ENCODE measurements at regions not wholly inside any gene's neighbourhood (a gene's known extent, or its start where the extent isn't known, plus 50 kb on each side); places are given as distances from the start of the nearest gene placed in this dataset.
"Not testable (repeated sequence)": the region's sequence is repeated elsewhere in the genome, so short reads cannot be mapped to it uniquely, and the experiment has no call there.

DNA sequence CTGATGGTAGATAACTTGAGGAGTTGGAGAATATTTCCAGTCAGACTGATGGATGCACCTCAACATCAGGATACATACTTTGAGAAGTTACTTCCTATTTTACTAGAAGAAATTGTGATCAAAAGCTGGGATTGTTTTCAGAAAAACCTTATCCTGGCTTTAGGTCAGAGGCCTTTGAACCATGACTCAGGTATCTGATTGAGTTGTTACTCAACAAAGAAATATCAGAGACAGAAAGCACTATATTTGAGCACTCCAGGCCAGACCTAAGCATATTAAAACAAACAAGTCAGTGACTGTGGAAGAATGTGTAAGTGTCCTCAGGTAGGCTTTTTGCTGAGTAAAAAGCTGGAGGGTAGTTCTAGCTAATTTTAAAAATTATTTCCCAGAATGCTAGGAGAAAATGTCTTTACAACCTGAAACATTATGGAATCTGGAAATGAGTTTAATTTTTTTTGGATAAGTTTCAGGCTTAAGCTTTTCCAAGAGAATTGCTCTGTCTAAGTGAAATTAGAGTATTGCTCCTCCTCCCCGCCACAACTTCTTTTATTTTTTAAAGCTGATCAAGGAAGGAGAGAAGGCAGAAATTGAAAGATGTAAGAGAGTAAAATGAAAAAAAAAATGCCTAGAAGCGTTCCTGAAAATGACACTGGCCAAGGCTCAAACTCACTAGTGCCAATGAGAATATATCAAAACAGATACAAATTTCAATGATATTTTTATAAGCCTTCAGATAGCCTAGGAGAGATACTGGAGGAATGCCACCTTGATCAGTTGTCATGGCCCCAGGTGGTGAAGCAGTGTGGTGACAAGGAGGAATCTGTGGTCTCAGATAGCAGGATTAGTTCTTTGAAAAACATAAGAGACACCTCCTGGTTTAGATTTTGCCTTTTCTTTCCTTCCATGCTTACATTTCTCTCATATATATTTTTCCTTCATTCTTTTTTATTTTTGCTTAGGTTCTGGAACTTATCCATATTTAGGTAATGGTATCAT, 790.3 kb downstream of the TMTC2 start:
- no peak for DNase-seq

GRCh38 chr12:83476006-83476405, 789.3 kb downstream of the TMTC2 start:
- no peak for DNase-seq

DNA sequence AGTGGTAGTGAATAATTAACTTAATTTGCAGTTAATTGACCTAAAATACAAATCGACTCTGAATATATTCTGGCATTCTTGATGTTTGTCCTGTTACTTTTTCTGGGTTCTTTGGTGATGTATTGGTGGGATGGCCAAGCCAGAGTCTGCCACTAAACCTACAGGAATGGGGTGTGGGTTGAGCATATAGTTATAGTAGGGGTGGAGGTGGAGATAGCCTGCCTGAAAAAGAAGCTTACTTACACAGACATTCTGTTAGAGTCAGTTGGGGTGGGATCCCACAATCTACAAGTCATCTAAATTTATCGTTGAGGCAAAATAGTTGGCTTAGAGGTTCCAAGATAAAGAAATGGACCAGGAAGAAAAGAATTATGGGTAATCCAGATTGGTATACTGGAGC, 787.7 kb downstream of the TMTC2 start:
- no peak for DNase-seq

GRCh38 chr12:83473408-83474095, 786.8 kb downstream of the TMTC2 start:
- no peak for DNase-seq

DNA sequence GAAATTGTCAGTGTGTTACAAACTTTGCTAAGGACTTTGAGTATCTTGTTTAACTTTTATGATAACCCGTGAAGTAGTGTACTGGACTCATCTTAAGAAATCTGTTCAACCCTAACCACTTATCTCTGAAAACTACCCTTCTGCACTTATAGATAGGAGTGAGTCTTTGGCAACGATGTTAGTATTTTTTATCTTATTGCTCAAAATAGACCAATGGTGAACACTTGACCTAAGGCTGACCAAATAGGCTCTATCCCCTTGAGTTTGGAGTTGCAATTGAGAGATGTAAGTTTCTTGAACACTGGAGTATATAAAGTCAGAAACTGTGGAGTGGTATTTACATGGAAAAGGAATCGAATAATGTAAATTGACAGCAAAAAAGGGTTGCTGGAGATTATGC, 786.1 kb downstream of the TMTC2 start:
- no peak for DNase-seq

- no peak for DNase-seq
These were observed 785.6 kb downstream of the TMTC2 start for GRCh38 chr12:83472350-83472749.

DNA sequence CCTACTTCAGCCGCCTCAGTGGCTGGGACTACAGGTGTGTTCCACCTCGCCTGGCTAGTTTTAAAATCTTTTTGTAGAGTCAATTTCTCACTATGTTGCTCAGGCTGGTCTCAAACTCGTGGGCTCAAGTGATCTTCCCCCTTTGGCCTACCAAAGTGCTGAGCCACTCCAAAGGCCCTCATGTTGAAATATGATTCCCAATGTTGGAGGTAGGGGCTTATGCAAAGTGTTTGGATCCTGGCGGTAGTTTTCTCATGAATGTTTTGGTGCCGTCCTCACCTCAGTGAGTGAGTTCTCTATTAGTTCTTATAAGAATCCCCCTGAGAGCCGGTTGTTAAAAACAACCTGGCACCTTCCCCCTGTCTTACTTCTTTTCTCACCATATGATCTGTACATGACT, 784.6 kb downstream of the TMTC2 start:
- no peak for DNase-seq

DNA sequence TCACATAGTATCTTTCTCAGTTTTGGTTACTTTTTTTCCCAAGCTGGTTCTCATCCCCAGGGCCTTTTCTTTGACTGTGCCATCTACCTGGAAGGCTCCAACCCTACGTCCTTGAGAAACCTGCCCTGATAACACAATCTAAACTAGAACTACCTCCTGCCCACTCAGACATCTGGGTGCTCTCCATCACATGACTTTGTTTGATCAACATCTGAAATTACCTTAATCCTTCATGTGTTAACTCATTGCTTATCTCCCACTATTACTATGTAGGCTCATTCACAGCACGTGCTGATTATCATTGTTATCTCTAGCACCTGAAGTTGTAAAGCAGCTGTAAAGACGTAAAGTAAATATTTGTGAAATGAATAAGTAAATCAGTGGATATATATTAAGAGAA, 784.0 kb downstream of the TMTC2 start:
- DNase-seq: no peak

- no peak for DNase-seq
These were observed 782.5 kb downstream of the TMTC2 start for GRCh38 chr12:83468988-83469908.

DNA sequence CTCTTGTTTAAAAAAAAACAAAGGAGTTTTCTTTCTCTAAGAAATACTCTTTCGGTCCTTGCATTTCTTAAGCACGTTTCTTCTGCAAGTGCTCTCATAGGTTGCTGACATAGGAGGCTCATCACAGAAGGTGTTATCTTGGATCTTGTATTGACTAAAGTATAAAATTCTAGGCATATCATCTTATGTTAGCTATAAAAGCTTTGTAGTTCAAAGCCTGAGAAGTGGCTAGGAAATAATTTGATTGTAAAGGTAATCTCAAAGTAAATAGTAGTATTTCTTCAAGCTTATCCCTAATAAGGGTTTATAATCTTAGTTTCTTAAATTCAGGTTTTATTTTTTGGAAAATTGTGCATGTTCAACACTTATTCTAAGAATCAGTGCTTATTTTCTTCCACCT, 778.9 kb downstream of the TMTC2 start:
- no peak for DNase-seq

DNA sequence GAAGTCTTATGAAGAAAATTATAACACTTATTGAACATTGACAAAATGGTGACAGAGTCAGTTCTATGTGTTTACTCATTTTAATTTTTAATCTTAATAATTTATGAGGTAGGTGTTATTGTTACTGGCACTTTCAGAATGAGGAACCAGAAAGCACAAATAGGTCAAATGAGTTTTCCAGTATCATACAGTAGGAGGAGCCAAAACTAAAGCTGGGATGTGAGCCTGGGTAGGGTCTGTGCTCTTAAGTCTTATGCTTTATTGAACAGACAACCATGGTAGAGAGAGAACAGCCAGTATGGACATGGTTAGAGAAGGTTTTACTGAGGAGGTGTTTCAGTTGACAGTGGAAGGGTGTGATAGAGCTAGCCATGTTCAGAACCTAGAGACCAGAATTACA, 775.7 kb downstream of the TMTC2 start:
- no peak for DNase-seq

- no peak for DNase-seq
These were observed 774.7 kb downstream of the TMTC2 start for GRCh38 chr12:83461336-83461935.

- no peak for DNase-seq
These were observed 764.5 kb downstream of the TMTC2 start for GRCh38 chr12:83451189-83451588.

DNA sequence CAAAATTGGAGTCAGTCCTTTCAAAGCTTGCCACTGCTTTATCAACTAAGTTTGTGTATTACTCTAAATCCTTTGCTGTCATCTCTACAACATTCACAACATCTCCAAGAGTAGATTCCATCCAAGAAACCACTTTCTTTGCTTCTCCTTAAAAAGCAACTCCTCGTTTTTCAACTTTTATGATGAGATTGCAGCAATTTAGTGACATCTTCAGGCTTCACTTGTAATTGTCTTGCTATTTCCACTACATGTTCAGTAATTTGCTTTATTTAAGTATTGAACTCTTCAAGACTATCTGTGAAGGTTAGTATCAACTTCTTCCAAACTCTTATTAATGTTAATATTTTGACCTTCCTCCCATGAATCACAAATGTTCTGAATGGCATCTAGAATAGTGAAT, 747.9 kb downstream of the TMTC2 start:
- DNase-seq: no peak

- no peak for DNase-seq
These were observed 745.5 kb downstream of the TMTC2 start for GRCh38 chr12:83432176-83432719.

- DNase-seq: not testable (repeated sequence)
These were observed 741.0 kb downstream of the TMTC2 start for GRCh38 chr12:83427586-83428136.

GRCh38 chr12:83414981-83415380, 728.3 kb downstream of the TMTC2 start:
- no peak for DNase-seq

DNA sequence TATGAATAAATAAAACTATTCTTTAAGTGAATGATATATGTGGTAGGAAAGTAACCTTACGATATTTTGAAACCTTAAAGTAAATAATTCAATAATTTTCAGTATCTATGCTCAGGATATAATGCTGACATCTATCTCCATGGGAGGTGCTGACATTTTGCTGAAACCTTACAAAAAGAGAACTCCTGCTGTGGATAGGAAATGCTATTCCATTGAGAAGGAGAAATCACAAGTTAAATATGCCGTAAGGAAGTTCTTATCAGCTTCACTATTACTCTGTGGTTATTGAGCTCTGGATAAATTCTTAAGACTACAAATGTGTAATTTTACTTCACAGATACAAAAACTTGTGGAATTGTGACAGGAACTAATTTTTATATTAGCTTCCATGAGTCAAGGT, 722.1 kb downstream of the TMTC2 start:
- no peak for DNase-seq

DNA sequence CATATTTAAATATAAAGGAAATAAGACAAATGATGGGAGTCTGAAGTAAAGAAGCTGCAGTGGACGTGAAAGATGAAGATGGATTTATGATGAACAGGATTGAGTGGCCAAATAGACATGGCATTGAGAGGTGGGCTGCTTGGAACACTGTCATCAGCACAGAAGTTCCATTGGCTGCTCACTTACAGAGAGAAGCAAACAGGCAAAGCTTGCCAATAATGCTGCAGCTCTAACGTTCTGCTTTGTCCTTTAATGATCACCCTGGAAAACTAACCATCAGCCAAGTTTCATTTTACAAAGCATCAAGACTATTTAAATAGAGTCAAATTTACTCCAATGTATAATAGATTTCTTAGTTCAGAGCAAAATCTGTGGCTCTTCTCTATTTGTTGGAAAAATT, 721.4 kb downstream of the TMTC2 start:
- DNase-seq: no peak

- no peak for DNase-seq
These were observed 717.8 kb downstream of the TMTC2 start for GRCh38 chr12:83404521-83404920.

GRCh38 chr12:83390186-83390585, 703.5 kb downstream of the TMTC2 start:
- DNase-seq: no peak

Measured in amygdala (tissue), 56 donors.